Stimulated activated naive B cell treated with anti-CD40 and anti-IgM and Interleukin-4, amounts not matched to agents 10 μg/mL and 1 μg/mL and 100 μg/mL, for 72 hours (primary cell): ENCODE measurements at regions not wholly inside any gene's neighbourhood (a gene's known extent, or its start where the extent isn't known, plus 50 kb on each side); places are given as distances from the start of the nearest gene placed in this dataset.

Source experiments
- ATAC-seq, 2 donors: fragments of 150-1000 bp; cut with Tn5 transposase; replicated peaks; 2 replicates each; pipeline ENCODE4 v1.10.0; 2021; ENCODE audit warnings: moderate library complexity in 1 of 2
- DNase-seq: peaks from one replicate; pipeline ENCODE4 v3.0.0; 2021
- H3K27ac Mint-ChIP-seq: one replicate; pipeline ENCODE4 v1.8.0; 2022; ENCODE audit warnings: mild to moderate bottlenecking, mixed read lengths
- H3K27me3 Mint-ChIP-seq, 2 donors: one replicate each; pipeline ENCODE4 v1.8.0; 2022; ENCODE audit warnings: mixed read lengths in 2 of 2
- H3K36me3 Mint-ChIP-seq, 2 donors: one replicate each; pipeline ENCODE4 v1.8.0; 2022; ENCODE audit warnings: mixed read lengths in 2 of 2, mild to moderate bottlenecking in 1 of 2
- H3K4me1 Mint-ChIP-seq, 2 donors: one replicate each; pipeline ENCODE4 v1.8.0; 2022; ENCODE audit warnings: mixed read lengths in 2 of 2, mild to moderate bottlenecking in 1 of 2
- H3K4me3 Mint-ChIP-seq, 2 donors: one replicate each; pipeline ENCODE4 v1.8.0; 2022; ENCODE audit warnings: mild to moderate bottlenecking in 2 of 2, mixed read lengths in 2 of 2, moderate library complexity in 1 of 2
- H3K9me3 Mint-ChIP-seq, 2 donors: one replicate each; pipeline ENCODE4 v1.8.0; 2022; ENCODE audit warnings: mixed read lengths in 2 of 2, mild to moderate bottlenecking in 1 of 2

DNA sequence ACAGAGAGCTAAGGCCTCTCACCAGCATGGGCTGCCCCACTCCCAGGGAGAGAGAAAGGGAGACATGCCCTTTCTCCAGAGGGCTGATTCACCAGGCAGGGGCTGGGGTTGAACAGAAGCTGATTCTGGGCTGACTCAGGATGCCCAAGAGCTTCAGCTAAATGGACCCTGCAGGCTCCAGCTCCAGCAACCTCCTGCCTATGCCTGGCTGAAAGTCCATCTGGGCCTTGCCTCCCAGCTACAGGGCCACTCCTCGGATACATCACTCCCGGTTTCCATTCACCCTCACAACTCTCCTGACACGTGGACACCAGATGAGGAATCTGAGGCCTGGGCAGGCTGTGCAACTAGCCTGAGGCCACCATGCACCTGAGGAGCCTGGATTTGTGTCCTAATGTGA lies 215.5 kb downstream of the BUD13 start:
- Mint-ChIP-seq H3K4me3 (no peak overlapping the region), H3K27me3 (peaks cover 0 to 4% of the 10 kb centered on the region in 2 donors), H3K27ac (no peak overlapping the region), H3K9me3 (peaks cover 11 to 12% of the 10 kb centered on the region in 2 donors), H3K36me3 (no peaks in the 10 kb centered on the region), H3K4me1 (no peaks in the 10 kb centered on the region)
- ATAC-seq, result no peak
- DNase-seq, result no peak

DNA sequence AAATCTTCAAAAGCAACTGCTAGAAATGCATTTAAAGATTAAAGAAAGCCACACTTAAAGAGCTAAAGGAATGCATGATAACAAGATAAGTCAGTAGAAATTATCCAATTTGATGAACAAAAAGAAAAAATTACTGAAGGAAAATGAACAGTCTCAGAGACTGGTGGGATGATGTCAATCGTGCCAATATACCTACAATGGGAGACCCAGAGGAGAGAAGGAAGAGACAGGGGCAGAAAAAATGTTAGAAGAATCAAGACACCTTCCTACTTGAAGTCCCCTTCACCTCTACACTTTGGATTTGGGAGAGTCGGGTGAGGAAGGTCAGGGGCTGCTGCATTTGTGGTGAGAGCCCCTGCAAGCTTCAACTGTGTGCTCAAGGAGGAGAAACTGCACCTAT lies 216.3 kb downstream of the BUD13 start:
- Mint-ChIP-seq H3K4me1 (no peaks in the 10 kb centered on the region), H3K27ac (no peak overlapping the region), H3K9me3 (peaks cover 11 to 12% of the 10 kb centered on the region in 2 donors), H3K4me3 (no peak overlapping the region), H3K27me3 (peaks cover 3 to 7% of the 10 kb centered on the region in 2 donors), H3K36me3 (no peaks in the 10 kb centered on the region)
- DNase-seq, result no peak
- ATAC-seq, result no peak

DNA sequence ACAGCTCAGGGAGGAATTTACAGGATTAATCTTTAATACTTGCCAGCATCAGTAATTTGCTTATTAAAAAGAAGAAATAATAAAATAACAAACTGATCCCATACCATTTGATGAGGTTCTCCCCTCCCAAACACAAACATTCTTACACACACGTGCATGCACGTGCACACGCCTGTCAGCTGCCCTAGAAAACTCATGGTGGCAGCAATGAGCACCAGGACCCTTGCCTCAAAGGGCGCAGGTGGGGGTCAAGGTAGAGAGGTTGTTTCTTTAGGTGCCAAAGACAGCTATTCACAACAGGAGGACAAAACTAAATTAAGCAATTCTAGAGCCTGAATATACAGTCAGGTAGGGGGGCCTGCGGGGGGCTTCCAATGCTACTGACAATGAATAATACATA lies 219.3 kb downstream of the BUD13 start:
- peaks cover 18 to 21% of the 10 kb centered on the region in 2 donors for H3K9me3 Mint-ChIP-seq
- no peak overlapping the region for H3K27ac Mint-ChIP-seq
- no peak for DNase-seq
- no peak overlapping the region for H3K4me3 Mint-ChIP-seq
- peaks cover 6 to 7% of the 10 kb centered on the region in 2 donors for H3K27me3 Mint-ChIP-seq
- ATAC-seq, result no peak
- no peaks in the 10 kb centered on the region for H3K4me1 Mint-ChIP-seq
- H3K36me3 Mint-ChIP-seq, result peaks cover 0 to 3% of the 10 kb centered on the region in 2 donors

DNA sequence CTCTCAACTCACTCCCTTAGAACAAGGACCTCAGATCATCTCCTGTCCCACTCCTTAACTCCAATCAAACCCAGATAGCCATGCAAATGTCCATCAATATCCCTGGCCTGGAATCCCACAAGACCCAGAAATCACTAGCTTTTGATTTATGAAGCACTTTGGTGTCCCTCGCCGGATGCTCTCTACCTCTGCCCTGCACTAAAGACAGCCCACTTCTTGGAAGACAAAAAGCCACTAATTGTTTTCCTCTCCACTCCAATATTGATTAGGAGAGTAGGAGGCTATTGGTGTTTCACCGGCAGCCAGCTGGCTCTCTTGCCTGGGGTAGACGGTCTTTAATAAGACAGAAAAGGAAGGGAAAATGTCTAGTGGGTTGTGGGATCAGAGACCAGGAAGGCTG lies 221.2 kb downstream of the BUD13 start:
- H3K9me3 Mint-ChIP-seq, result peaks cover 18 to 20% of the 10 kb centered on the region in 2 donors
- no peak overlapping the region for H3K4me3 Mint-ChIP-seq
- peaks cover 0 to 3% of the 10 kb centered on the region in 2 donors for H3K36me3 Mint-ChIP-seq
- DNase-seq (no peak), ATAC-seq (no peak)
- H3K4me1 Mint-ChIP-seq, result no peaks in the 10 kb centered on the region
- H3K27me3 Mint-ChIP-seq, result peaks cover 6 to 12% of the 10 kb centered on the region in 2 donors
- H3K27ac Mint-ChIP-seq, result no peak overlapping the region

DNA sequence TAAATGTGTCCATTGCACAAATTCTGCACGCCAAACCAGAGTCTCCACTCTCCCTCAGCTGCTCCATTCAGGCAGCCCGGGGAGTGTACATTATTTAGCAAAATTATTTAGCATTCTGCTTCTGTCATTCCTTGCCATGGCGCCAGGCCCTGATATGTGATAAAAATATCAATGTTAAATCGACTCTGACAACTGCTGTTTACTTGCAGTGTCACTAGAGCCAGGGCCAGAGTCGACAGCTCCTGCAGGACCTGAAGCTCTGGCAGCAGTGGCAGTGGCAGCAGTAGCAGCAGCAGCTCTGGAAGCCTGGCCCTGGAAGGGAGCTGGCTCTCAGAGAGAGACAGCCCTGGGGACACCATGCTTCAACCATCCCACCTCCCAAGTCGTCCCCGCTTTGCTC lies 224.5 kb downstream of the BUD13 start:
- no peak overlapping the region for H3K27ac Mint-ChIP-seq
- ATAC-seq, result no peak
- H3K27me3 Mint-ChIP-seq, result peaks cover 6 to 12% of the 10 kb centered on the region in 2 donors
- peaks cover 7 to 9% of the 10 kb centered on the region in 2 donors for H3K9me3 Mint-ChIP-seq
- no peak overlapping the region for H3K4me3 Mint-ChIP-seq
- peaks cover 0 to 3% of the 10 kb centered on the region in 2 donors for H3K36me3 Mint-ChIP-seq
- H3K4me1 Mint-ChIP-seq, result no peaks in the 10 kb centered on the region
- DNase-seq, result no peak

DNA sequence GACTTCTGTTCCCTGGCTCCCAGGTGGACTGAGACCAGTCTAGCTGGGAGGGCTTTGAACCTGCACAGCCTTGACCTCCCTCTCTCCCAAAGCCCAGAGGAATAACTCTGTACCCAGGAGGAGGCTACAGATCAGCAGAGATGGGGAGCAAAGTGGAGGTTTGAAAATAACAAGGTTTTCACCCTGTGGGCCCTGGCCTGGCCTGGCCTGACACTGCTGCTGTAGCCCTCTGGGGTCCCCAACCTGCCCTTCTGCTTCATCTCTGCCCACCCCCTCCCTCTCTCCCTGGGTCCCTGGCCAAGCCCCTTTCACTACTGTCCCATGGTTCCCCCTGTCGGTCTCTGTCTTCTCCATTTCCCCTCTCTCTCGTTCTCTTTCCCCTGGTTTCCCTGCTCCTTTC lies 225.2 kb downstream of the BUD13 start:
- no peak for DNase-seq
- no peaks in the 10 kb centered on the region for H3K4me1 Mint-ChIP-seq
- H3K27me3 Mint-ChIP-seq, result peaks cover 6 to 12% of the 10 kb centered on the region in 2 donors
- no peak for ATAC-seq
- no peak overlapping the region for H3K4me3 Mint-ChIP-seq
- no peak overlapping the region for H3K27ac Mint-ChIP-seq
- peaks cover 7 to 9% of the 10 kb centered on the region in 2 donors for H3K9me3 Mint-ChIP-seq
- H3K36me3 Mint-ChIP-seq, result peaks cover 0 to 3% of the 10 kb centered on the region in 2 donors

DNA sequence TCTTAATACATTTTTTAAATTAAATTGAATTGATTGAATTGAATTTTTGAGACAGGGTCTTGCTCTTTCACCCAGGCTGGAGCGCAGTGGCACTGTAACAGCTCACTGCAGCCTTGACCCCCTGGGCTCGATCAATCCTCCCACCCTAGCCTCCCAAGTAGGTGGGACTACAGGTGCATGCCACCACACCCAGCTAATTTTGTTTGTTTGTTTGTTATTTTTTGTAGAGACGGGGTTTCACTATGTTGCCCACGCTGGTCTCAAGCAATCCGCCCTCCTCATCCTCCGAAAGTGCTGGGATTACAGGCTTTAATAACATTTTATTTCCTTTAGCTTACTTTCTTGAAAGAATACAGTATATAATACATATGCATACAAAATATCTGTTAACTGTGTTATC lies 226.9 kb downstream of the BUD13 start:
- peaks cover 0 to 5% of the 10 kb centered on the region in 2 donors for H3K27me3 Mint-ChIP-seq
- H3K36me3 Mint-ChIP-seq, result peaks cover 0 to 3% of the 10 kb centered on the region in 2 donors
- H3K27ac Mint-ChIP-seq, result no peak overlapping the region

DNA sequence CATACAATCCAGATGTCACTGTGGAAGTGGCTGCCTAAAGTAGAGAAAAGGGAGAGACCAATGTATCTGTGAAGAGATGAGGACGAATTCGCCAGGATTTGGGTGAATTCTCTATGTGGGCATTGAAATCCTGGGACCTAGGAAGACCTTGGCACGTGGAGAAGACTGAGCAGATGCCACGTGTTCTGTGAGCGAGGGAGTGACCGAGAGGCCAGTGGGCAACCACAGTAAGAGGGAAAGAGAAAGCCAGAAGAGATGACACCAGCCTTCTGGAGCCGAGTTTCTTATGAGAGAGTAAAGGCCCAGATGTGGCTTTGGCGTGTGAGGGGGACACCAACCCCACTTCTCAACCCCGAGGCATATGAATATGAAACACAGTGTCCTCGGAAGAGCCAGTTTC lies 228.1 kb downstream of the BUD13 start:
- no peak overlapping the region for H3K27ac Mint-ChIP-seq
- DNase-seq (no peak), ATAC-seq (no peak)
- H3K36me3 Mint-ChIP-seq, result peaks cover 0 to 3% of the 10 kb centered on the region in 2 donors
- no peak overlapping the region for H3K4me3 Mint-ChIP-seq
- peaks cover 6 to 11% of the 10 kb centered on the region in 2 donors for H3K27me3 Mint-ChIP-seq
- peaks cover 9% of the 10 kb centered on the region in 2 donors for H3K9me3 Mint-ChIP-seq
- no peaks in the 10 kb centered on the region for H3K4me1 Mint-ChIP-seq

More for the DNA sequence above, 226.9 kb downstream of the BUD13 start:
- no peak for DNase-seq
- Mint-ChIP-seq H3K9me3 (peaks cover 7 to 9% of the 10 kb centered on the region in 2 donors), H3K4me1 (no peaks in the 10 kb centered on the region), H3K4me3 (no peak overlapping the region)
- no peak for ATAC-seq

DNA sequence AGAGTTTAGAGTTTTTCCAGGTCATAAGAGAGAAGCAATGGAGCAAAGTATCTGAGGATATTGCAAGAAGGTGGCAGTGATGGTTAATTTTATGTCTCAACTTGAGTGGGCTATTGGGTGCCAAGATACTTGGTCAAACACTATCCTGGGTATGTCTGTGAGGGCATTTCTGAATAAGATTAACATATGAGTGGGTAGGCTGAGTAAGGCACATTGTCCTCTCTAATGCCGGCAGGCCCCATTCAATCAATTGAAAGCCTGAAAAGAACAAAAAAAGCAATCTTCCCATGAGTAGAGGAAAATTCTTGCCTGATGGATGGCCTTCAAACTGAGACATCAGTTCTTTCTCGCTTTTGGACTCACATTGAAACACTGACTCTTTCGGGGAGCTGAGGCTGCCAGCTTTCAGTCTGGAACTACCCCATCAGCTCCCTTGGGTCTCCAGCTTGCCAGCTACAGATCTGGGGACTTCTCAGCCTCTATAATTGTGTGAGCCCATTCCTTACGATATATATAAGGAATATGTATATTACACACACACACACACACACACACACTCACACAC lies 228.8 kb downstream of the BUD13 start:
- Mint-ChIP-seq H3K9me3 (peaks cover 2 to 4% of the 10 kb centered on the region in 2 donors), H3K4me3 (no peak overlapping the region), H3K27ac (no peak overlapping the region), H3K27me3 (peaks cover 6 to 12% of the 10 kb centered on the region in 2 donors), H3K36me3 (peaks cover 0 to 1% of the 10 kb centered on the region in 2 donors), H3K4me1 (no peaks in the 10 kb centered on the region)
- no peak for DNase-seq
- no peak for ATAC-seq

DNA sequence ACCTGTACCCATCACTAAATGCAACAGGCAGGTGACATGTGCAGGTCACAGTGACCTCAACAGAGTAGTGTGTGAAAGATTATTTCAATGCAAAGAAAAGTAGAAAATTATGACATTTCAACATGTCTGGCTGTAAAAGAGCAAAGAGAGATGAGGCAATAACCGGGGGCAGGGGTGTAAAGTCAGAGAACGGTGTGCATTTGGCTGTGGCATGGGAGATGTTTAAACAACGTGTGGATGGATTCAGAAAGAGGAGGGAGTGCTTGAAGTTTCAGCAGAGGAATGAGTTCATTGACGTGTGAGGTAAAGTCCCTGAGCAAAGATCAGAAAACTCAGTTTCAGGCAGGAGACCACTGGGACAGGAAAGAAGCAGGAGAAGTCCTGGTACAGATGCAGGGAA lies 229.7 kb downstream of the BUD13 start:
- ATAC-seq, result no peak
- Mint-ChIP-seq H3K9me3 (peaks cover 0 to 2% of the 10 kb centered on the region in 2 donors), H3K27me3 (peaks cover 6 to 12% of the 10 kb centered on the region in 2 donors), H3K27ac (no peak overlapping the region), H3K4me1 (no peaks in the 10 kb centered on the region), H3K4me3 (no peak overlapping the region), H3K36me3 (no peaks in the 10 kb centered on the region)
- DNase-seq, result no peak

DNA sequence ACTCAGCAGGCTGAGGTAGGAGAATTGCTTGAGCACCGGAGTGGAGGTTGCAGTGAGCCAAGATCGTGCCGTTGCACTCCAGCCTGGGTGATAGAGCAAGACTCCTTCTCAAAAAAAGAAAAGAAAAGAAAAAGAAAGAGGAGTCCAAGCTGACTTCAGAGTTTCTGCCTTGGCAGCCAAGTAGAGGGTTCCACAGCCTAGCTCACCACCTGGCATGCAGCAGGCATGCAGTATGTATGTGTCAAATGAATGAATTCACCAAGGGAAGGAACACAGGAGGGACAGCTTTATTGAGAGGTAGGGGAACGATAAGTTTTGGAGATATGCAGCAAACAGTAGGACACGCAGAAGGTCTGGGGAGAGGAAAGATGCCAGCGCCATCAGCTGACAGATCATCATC lies 230.4 kb downstream of the BUD13 start:
- no peak for ATAC-seq
- no peaks in the 10 kb centered on the region for H3K4me1 Mint-ChIP-seq

DNA sequence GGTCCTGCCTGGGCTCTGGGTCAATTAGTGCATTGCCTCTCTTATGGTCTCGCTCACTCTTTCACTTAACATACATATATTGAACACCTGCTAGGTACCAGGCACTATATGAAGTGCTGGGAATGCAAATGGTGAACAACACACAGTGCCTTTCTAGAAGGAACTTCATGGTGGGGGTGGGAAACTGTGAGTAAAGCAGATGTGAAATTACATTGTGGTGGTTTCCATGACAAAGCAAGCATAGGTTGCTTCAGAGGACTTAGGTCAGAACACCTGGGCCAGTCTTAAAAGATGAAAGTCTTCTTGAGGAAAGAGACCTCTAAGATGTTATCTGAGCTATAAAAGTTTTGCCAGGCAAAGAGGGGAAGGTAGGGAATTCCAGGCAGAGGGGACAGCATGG lies 231.3 kb downstream of the BUD13 start:
- H3K36me3 Mint-ChIP-seq, result no peaks in the 10 kb centered on the region

More for the DNA sequence above, 230.4 kb downstream of the BUD13 start:
- no peaks in the 10 kb centered on the region for H3K36me3 Mint-ChIP-seq
- peaks cover 0 to 2% of the 10 kb centered on the region in 2 donors for H3K9me3 Mint-ChIP-seq
- no peak overlapping the region for H3K4me3 Mint-ChIP-seq
- H3K27me3 Mint-ChIP-seq, result peaks cover 6 to 7% of the 10 kb centered on the region in 2 donors
- no peak overlapping the region for H3K27ac Mint-ChIP-seq
- no peak for DNase-seq

DNA sequence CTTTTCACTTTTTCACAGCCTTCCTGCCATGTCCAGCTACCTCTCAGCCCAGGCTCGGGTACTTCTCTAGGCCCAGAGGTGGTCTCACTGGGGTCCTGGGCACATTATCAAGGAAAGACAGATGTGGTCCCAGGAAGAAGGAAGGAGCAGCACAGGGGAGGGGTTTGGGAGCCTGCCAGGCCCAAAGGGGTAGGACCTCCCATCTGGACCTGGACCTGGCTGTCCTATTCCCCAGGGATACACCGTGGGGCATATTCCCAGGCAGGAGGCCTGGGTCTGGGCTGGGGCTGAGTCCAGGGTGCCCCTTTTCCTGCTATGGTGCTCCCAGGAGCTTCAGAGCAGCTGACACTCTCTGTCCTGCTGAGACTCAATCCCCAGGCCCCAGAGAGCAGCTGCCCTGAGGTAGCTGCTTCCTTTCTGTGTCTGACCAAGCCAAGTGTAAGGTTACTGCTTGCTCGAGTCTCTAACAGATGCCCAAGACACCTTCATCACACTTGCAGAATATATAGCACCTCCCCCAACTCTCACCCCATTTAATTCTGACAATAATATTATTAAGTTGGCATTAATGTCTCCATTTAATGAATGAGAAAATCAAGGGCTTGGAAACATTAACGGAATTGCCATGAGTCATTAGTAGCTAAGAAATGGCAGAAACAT lies 232.0 kb downstream of the BUD13 start:
- DNase-seq (no peak), ATAC-seq (no peak)
- no peaks in the 10 kb centered on the region for H3K36me3 Mint-ChIP-seq
- no peak overlapping the region for H3K4me3 Mint-ChIP-seq
- no peak overlapping the region for H3K27ac Mint-ChIP-seq
- H3K4me1 Mint-ChIP-seq, result no peaks in the 10 kb centered on the region
- H3K27me3 Mint-ChIP-seq, result peaks cover 8 to 13% of the 10 kb centered on the region in 2 donors
- peaks cover 0 to 2% of the 10 kb centered on the region in 2 donors for H3K9me3 Mint-ChIP-seq

More for the DNA sequence above, 231.3 kb downstream of the BUD13 start:
- ATAC-seq (peak in 1 of 2 donors; percentile 41), DNase-seq (no peak)
- peaks cover 6 to 10% of the 10 kb centered on the region in 2 donors for H3K27me3 Mint-ChIP-seq
- H3K4me3 Mint-ChIP-seq, result no peak overlapping the region
- H3K27ac Mint-ChIP-seq, result no peak overlapping the region
- H3K4me1 Mint-ChIP-seq, result no peaks in the 10 kb centered on the region
- H3K9me3 Mint-ChIP-seq, result peaks cover 0 to 2% of the 10 kb centered on the region in 2 donors

DNA sequence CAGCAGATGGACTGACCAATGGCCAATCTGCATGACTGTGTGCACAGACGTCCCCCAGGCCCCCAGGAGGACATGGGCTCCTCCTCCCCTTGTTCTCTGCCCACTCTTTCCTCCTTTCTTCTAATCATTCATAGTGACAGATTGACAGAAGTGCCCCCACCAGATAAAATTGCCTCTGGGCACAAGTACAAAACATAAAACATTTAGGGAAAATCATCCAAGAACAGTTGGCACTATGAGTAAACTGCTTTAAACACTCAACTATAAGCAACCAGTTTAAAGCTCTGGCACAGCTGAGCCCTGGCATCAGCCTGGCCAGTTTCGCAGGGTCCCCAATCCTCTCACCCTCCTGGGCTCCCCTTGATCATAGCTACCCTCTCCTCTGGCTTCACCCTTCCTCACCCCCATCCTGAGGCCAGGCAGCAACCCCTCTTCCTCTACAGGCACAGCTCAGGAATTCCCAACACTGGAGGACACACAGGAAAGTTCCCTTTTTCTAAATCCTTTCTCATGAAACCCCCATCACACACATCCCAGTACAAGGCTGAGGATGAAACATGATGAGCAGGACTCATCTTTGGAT lies 232.9 kb downstream of the BUD13 start:
- ATAC-seq (no peak), DNase-seq (no peak)
- Mint-ChIP-seq H3K27me3 (peaks cover 13 to 14% of the 10 kb centered on the region in 2 donors), H3K36me3 (no peaks in the 10 kb centered on the region), H3K4me3 (no peak overlapping the region), H3K4me1 (no peaks in the 10 kb centered on the region), H3K9me3 (peaks cover 0 to 2% of the 10 kb centered on the region in 2 donors), H3K27ac (no peak overlapping the region)

DNA sequence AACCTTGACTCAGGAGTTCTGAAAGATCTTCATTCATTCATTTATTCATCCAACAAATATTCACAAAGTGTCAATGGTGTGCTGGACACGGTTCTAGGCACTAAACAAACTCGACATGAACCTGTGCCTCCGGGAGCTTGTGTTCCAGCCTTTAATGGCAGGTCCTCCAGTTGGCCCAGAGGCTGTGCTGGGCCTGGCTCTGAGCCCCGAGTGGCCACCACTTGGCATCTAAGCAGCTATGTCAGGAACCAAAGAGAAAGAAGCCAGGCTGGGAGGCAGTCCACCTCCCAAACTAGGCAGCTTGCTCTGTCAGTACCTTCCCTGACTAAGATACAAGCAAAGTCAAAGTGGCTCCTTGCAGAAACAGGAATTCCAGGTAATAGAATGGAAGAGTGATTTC lies 233.6 kb downstream of the BUD13 start:
- H3K27ac Mint-ChIP-seq, result no peak overlapping the region
- DNase-seq (no peak), ATAC-seq (no peak)
- H3K4me1 Mint-ChIP-seq, result no peaks in the 10 kb centered on the region
- no peaks in the 10 kb centered on the region for H3K36me3 Mint-ChIP-seq
- H3K4me3 Mint-ChIP-seq, result no peak overlapping the region
- H3K9me3 Mint-ChIP-seq, result peaks cover 0 to 2% of the 10 kb centered on the region in 2 donors
- H3K27me3 Mint-ChIP-seq, result peaks cover 14 to 18% of the 10 kb centered on the region in 2 donors
